Astrocyte (in vitro differentiated cells and primary cell): ENCODE measurements at regions not wholly inside any gene's neighbourhood (a gene's known extent, or its start where the extent isn't known, plus 50 kb on each side); places are given as distances from the start of the nearest gene placed in this dataset.

Experiments used
- DNase-seq: peaks from one replicate; pipeline ENCODE4 v3.0.0-alpha.2; 2010; ENCODE audit warnings: low read depth
- FAIRE-seq: peaks from 2 replicates; lab custom pipeline; 2011; peaks lifted over from hg19 to GRCh38; lab: Jason Lieb, UNC
- H2AFZ ChIP-seq: 2 replicates; pipeline ENCODE4 v1.6.0; 2012; ENCODE audit warnings: low read depth, low read length, inconsistent platforms
- H3K27ac ChIP-seq: 2 replicates; pipeline ENCODE4 v1.5.1; 2011; ENCODE audit warnings: low read depth, low read length, inconsistent platforms
- H3K27me3 ChIP-seq: 2 replicates; pipeline ENCODE4 v1.6.0; 2011; ENCODE audit warnings: low read length, inconsistent platforms; ENCODE audit not compliant: insufficient read depth
- H3K36me3 ChIP-seq: 2 replicates; pipeline ENCODE4 v1.5.1; 2011; ENCODE audit warnings: low read length, inconsistent platforms; ENCODE audit not compliant: insufficient read depth
- H3K4me1 ChIP-seq: 2 replicates; pipeline ENCODE4 v1.5.1; 2011; ENCODE audit warnings: low read length, inconsistent platforms; ENCODE audit not compliant: insufficient read depth
- H3K4me2 ChIP-seq: 2 replicates; pipeline ENCODE4 v1.6.0; 2012; ENCODE audit warnings: low read length, inconsistent platforms
- H3K4me3 ChIP-seq: 2 replicates; pipeline ENCODE4 v1.5.1; 2011; ENCODE audit warnings: low read depth, mild to moderate bottlenecking, low read length, inconsistent platforms; ENCODE audit not compliant: insufficient read depth
- H3K79me2 ChIP-seq: 2 replicates; pipeline ENCODE4 v1.6.0; 2012; ENCODE audit warnings: mild to moderate bottlenecking, low read length, inconsistent platforms; ENCODE audit not compliant: insufficient read depth
- H3K9ac ChIP-seq: 2 replicates; pipeline ENCODE4 v1.6.0; 2012; ENCODE audit warnings: mild to moderate bottlenecking, low read length, inconsistent platforms
- H3K9me3 ChIP-seq: 2 replicates; pipeline ENCODE4 v1.5.1; 2012; ENCODE audit warnings: low read depth, mild to moderate bottlenecking, low read length, inconsistent platforms; ENCODE audit not compliant: insufficient read depth
- H4K20me1 ChIP-seq: 2 replicates; pipeline ENCODE4 v1.6.0; 2012; ENCODE audit warnings: low read length, inconsistent platforms; ENCODE audit not compliant: insufficient read depth
- H3K27ac Mint-ChIP-seq: one replicate; pipeline ENCODE4 v1.8.0; 2021; ENCODE audit warnings: mild to moderate bottlenecking, mixed read lengths; ENCODE audit not compliant: unreplicated experiment
- H3K27me3 Mint-ChIP-seq: one replicate; pipeline ENCODE4 v1.8.0; 2021; ENCODE audit warnings: low read depth, mixed read lengths; ENCODE audit not compliant: unreplicated experiment
- H3K36me3 Mint-ChIP-seq: one replicate; pipeline ENCODE4 v1.8.0; 2021; ENCODE audit warnings: low read depth, mixed read lengths; ENCODE audit not compliant: unreplicated experiment
- H3K4me1 Mint-ChIP-seq: one replicate; pipeline ENCODE4 v1.8.0; 2021; ENCODE audit warnings: low read depth, mixed read lengths; ENCODE audit not compliant: unreplicated experiment
- H3K4me3 Mint-ChIP-seq: one replicate; pipeline ENCODE4 v1.8.0; 2021; ENCODE audit warnings: mild to moderate bottlenecking, moderate library complexity, mixed read lengths; ENCODE audit not compliant: unreplicated experiment
- H3K9me3 Mint-ChIP-seq: one replicate; pipeline ENCODE4 v1.8.0; 2021; ENCODE audit warnings: mild to moderate bottlenecking, mixed read lengths; ENCODE audit not compliant: unreplicated experiment
- CTCF ChIP-seq: IDR thresholded peaks from 2 replicates; pipeline ENCODE4 v1.5.1; 2011; ENCODE audit warnings: low read depth, mild to moderate bottlenecking, inconsistent platforms, low read length, moderate library complexity; ENCODE audit not compliant: insufficient read depth
- EZH2 ChIP-seq: IDR thresholded peaks from 2 replicates; pipeline ENCODE4 v1.6.1; 2012; ENCODE audit warnings: mild to moderate bottlenecking, low read length, inconsistent platforms; ENCODE audit not compliant: insufficient read depth

- Histone ChIP-seq H3K4me1 (no peaks in the 10 kb centered on the region), H3K4me2 (no peak overlapping the region), H3K9ac (no peak overlapping the region), H2AFZ (no peak overlapping the region), H4K20me1 (no peaks in the 10 kb centered on the region), H3K79me2 (no peaks in the 10 kb centered on the region), H3K27me3 (no peaks in the 10 kb centered on the region), H3K27ac (no peak overlapping the region), H3K9me3 (no peaks in the 10 kb centered on the region), H3K4me3 (no peak overlapping the region), H3K36me3 (no peaks in the 10 kb centered on the region)
- Mint-ChIP-seq H3K4me3 (no peak overlapping the region), H3K9me3 (no peaks in the 10 kb centered on the region), H3K4me1 (no peaks in the 10 kb centered on the region), H3K27me3 (no peaks in the 10 kb centered on the region), H3K36me3 (no peaks in the 10 kb centered on the region), H3K27ac (no peak overlapping the region)
- TF ChIP-seq CTCF (no peak), EZH2 (no peak)
- DNase-seq (no peak), FAIRE-seq (no peak)
Observed at GRCh38 chr2:176891857-176892256, 320.7 kb upstream of the HNRNPA3 start.

GRCh38 chr2:176892676-176893226 is 319.8 kb upstream of the HNRNPA3 start:
- no peaks in the 10 kb centered on the region for H3K27me3 Mint-ChIP-seq
- no peak overlapping the region for H3K9ac ChIP-seq
- no peaks in the 10 kb centered on the region for H3K4me1 Mint-ChIP-seq
- no peak overlapping the region for H3K4me3 ChIP-seq
- H4K20me1 ChIP-seq: no peaks in the 10 kb centered on the region
- no peaks in the 10 kb centered on the region for H3K9me3 ChIP-seq
- H3K4me1 ChIP-seq: no peaks in the 10 kb centered on the region
- H3K4me3 Mint-ChIP-seq: no peak overlapping the region
- DNase-seq: no peak
- H3K4me2 ChIP-seq: no peak overlapping the region
- H3K27ac ChIP-seq: no peak overlapping the region
- no peak overlapping the region for H2AFZ ChIP-seq
- H3K27me3 ChIP-seq: no peaks in the 10 kb centered on the region
- H3K27ac Mint-ChIP-seq: no peak overlapping the region
- no peak for FAIRE-seq
- no peaks in the 10 kb centered on the region for H3K79me2 ChIP-seq
- no peaks in the 10 kb centered on the region for H3K36me3 Mint-ChIP-seq
- no peaks in the 10 kb centered on the region for H3K9me3 Mint-ChIP-seq
- no peak for TF ChIP-seq CTCF
- TF ChIP-seq EZH2: no peak
- H3K36me3 ChIP-seq: no peaks in the 10 kb centered on the region

DNA sequence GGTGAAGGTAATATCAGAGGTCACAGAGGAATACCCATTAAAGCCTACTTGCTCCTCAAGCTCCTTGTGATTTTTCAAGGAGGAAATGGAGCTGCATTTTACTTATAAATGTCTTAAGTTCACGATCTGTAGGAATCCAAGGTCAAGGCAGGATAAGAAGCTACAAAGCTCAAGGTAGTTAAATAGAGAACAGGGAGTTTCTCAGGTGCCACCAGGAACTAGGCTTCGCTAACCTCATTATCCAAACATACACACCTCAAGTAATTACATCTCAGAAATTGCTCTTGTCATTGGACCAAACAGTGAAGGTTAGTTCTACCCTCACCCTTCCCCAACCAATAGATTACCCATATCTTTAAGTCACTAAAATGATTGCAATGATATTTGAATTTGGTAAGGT is 317.4 kb upstream of the HNRNPA3 start:
- Histone ChIP-seq H3K4me1 (no peaks in the 10 kb centered on the region), H3K4me3 (no peak overlapping the region), H3K79me2 (no peaks in the 10 kb centered on the region), H3K36me3 (no peaks in the 10 kb centered on the region), H3K4me2 (no peak overlapping the region), H3K27ac (no peak overlapping the region), H4K20me1 (no peaks in the 10 kb centered on the region), H3K9me3 (no peaks in the 10 kb centered on the region), H3K27me3 (no peaks in the 10 kb centered on the region), H2AFZ (no peak overlapping the region), H3K9ac (no peak overlapping the region)
- no peak for FAIRE-seq
- H3K9me3 Mint-ChIP-seq: no peaks in the 10 kb centered on the region
- H3K4me3 Mint-ChIP-seq: no peak overlapping the region
- no peak for DNase-seq
- H3K36me3 Mint-ChIP-seq: no peaks in the 10 kb centered on the region
- no peak overlapping the region for H3K27ac Mint-ChIP-seq
- no peaks in the 10 kb centered on the region for H3K27me3 Mint-ChIP-seq
- no peaks in the 10 kb centered on the region for H3K4me1 Mint-ChIP-seq
- TF ChIP-seq EZH2 (no peak), CTCF (no peak)
